ENCODE measurements at regions not wholly inside any gene's neighbourhood (a gene's known extent, or its start where the extent isn't known, plus 50 kb on each side); places are given as distances from the start of the nearest gene placed in this dataset.

DNA sequence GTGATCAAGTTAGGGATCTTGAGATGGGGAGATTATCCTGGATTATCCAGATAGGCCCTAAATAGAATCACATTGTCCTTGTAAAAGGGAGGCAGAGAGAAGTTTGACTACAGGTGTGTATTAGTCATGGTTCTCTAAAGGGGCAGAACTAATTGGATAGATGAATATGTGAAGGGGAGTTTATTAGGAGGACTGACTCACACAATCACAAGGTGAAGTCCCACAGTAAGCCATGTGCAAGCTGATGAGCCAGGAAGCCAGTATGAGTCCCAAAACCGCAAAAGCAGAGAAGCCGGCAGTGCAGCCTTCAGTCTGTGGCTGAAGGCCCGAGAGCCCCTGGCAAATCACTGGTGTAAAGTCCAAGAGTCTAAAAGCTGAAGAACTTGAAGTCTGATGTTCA is 275.8 kb downstream of the KCNS3 start:
- intact Hi-C loops (cut with micrococcal nuclease) = no loop called here

DNA sequence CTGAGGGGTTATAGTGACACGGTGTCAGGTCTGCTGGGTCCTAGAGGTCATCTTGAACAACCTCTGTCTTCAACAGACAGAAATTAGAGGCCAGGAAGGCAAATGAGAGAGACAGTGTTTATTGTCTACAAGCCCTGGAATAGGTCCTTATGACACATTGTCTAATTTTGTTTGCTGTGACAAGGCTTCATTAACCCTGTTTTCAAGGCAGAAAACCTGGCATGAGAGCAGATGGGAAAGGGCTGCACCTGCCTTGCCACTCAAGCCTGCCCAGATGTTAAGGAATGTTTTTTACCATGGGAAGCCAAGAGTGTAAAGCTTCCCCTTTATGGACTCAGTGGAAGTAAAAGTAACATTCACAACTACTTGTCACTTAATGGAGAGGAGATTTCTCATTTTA is 275.3 kb downstream of the KCNS3 start:
- intact Hi-C loops (cut with micrococcal nuclease) = no loop called here

DNA sequence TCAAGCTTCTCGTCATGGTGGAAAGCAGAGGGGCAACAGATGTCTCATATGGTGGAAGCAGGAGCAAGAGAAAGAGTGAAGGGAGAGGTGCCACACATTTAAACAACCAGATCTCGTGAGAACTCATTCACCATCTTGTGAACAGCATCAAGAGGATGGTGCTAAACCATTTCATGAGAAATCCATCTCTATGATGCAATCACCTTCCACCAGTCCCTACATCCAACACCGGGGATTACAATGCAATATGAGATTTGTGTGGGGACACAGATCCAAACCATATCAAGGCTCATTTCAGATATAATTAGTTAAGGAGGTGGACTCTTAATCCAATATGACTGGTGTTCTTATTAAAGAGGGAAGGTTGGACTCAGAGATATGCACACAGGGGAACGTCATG is 272.8 kb downstream of the KCNS3 start:
- intact Hi-C loops (cut with micrococcal nuclease) = no loop called here

DNA sequence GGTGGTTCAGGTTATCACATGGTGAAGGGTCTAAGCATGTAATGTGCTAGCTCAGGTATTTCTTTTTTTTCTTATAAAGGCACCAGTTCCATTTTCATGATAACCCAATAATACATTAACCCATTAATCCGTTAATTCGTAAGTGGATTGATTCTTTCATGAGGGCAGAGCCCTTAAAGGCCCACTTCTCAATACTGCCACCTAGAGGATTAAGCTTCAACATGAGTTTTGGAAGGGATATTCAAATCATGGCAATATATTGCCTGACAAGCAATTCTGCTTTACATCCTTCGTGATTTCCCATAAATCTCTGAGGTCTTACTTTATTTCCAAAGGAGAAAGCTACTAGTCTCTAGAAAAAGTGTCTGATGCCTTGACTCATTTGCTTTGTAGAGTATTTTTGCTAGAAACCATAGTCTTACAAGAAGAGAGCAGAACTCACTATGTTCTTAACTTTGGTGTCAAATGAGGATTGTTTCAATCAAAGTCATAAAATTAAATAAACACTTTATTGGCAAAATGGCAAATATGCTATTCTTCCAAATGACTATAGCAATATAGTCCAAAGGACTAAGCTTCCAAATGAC is 271.3 kb downstream of the KCNS3 start:
- intact Hi-C loops (cut with micrococcal nuclease) = loop anchor here (1.0 kb wide), 2 partner anchors 298 to 430 kb away; no protein-coding TSS in a partner anchor

DNA sequence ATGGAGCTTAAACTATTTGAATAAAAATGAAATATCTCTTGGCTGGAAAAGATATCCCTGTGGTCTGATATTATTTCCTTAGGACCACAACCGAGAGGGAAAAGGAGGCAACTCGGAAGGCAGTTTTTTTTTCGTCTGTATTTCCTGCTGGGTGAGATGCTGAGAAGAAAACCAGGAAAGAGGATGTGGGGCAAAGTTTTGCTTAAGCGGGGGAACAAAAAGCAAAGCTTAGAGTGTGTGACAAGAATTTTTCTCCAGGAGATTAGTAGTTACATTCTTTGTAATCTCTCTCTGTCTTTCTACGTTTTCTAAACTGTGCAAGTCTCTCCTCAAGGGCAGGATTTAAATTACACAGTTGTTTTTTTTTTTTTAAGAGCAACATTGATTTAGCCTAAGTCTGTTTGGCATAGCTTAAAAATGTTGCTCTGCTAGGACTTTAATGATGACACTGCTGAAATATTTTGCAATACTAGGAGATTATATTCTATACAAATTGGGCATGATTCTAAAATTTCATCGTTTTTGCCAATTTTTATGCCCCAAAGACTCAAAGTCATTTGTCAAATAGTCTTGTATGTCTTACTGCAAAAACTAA is 258.5 kb downstream of the KCNS3 start:
- intact Hi-C loops (cut with micrococcal nuclease) = no loop called here

DNA sequence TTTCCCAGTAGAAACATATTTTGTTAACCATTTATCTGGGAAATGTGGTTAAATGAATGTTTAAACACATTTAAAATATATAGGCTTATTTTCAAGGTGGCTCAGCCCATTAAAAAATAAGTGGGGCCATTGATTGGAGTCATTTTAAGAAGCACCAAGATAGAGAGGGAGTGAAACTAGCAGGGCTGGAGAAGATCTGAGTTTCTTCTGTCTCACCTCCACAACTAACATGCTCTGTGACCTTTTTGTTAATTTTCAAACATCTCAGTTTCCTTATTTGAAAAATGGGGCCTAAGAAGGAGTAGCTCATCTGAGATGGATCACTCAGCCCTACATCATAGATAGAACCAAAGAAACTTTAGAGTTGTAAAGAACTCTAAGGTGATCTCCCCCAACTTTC is 254.8 kb downstream of the KCNS3 start:
- intact Hi-C loops (cut with micrococcal nuclease) = no loop called here

DNA sequence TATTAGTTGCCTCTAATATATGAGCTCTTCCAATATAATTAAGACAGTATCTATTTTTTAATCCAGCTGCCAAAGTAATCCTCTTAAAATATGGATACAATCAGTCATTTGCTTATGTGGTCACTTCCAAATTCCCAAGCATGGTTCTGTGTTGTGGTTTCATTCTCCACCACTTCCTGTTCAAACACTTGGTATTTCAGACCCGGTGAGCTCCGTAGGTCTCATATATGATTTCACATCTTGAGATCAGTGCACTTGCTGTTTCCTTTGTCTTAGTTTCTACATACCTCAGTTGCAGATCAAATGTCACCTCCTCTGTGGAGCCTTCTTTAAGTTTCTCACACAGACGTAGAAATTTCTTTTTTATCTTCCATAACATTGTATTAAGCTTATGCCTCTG is 254.2 kb downstream of the KCNS3 start:
- intact Hi-C loops (cut with micrococcal nuclease) = no loop called here

DNA sequence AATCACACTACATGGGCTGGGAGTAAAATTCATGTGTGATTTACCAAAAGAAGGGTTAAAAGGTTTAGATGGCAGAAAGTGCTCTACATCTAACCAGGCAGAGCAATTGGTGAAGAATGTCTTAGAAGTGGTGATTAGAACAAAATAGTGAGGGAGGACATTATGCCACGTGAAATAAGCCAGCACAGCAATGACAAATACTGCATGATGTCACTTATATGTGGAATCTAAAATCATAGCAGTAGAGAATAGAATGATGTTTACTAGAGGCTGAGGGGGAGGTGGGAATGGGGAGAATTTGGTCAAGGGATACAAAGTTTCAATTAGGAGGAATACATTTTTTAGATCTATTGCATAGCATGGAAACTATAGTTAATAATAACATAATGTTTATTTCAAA is 253.3 kb downstream of the KCNS3 start:
- intact Hi-C loops (cut with micrococcal nuclease) = no loop called here

DNA sequence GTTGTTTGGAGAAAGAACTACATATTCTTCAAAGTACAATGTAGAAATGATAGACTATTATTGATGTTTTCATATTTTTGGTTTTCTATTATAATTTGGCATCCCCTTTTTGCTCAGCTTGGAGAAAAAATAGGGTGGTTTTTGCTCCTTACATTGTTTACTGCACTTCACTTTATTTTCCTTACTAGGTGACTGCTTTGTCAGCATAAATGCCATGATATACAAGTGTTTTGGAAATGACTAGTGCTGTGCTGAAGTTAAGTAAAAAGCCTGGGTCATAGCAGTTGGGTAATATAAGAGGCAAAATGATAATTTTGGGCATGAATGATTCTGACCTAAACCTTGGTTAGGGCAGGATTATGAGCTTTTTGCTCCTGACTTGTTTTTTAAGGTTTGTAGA is 250.9 kb downstream of the KCNS3 start:
- intact Hi-C loops (cut with micrococcal nuclease) = no loop called here

DNA sequence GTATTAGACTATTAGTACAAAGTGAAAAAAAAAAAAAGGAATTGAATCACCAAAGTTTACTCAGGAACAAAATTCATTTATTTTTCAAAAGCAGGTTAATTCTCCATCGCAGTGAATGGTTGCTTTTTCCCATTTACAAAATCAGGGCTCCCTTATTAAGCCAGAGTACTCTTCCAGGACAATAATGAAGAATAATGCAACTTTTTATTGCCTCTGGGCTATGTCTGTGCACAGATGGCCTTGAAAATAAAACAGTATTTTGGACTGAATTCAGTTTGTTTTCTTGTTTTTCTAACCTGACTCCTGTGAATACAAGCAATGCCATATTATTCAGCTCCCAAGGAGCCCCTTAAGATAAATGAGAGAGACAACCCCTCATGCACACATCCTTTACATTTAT is 246.8 kb downstream of the KCNS3 start:
- intact Hi-C loops (cut with micrococcal nuclease) = no loop called here

DNA sequence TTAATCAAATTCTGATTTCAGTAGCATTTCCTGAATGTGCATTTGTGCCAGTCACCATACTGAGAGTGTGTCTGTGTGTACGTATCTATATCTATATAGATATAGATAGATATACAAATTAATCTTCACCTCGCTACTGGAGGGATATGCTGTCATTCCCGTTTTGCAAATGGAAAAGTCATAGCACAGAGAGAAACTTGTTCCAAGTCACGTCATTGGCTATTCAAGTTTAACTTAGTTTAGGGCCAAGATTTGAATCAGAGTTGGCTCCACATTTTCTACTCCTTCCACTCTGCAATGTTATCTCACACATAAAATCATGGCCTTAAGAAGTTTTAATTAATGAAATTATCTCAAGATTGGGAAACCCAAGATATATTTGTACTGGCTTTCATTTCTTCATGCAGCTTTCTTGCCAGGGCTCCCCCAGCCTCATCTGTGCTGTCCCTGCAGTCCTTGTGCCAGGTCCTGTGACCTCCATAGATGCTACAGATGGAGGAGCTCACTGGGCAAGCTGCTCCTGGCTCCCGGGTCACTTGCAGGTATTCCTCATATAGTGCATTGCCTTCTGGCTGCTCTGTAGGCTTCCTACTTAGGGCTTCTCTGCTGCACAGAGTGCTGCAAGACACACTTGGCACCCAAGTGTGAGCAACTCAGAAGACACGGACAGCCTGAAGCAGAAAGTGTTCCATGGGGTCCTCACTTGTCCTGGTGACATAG is 245.8 kb downstream of the KCNS3 start:
- intact Hi-C loops (cut with micrococcal nuclease) = no loop called here

DNA sequence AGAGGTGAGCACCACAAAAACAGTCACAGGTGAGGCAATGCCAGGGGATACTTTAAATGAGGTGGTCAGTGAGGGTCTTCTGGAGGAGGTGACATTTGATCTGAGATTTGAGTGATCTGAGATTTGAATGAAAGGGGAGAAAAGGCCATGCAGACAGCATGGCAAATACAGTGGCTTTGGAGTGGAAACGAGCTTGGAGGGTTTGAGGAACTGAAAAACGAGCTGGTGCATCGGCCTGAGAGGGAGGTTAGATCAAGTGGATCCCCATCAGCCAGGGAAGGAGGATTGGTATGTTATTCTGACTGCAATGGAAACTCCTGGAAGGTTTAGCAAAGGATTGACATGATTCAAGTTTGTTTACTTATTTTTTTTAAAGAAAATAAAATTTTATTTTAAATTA is 245.1 kb downstream of the KCNS3 start:
- intact Hi-C loops (cut with micrococcal nuclease) = no loop called here

DNA sequence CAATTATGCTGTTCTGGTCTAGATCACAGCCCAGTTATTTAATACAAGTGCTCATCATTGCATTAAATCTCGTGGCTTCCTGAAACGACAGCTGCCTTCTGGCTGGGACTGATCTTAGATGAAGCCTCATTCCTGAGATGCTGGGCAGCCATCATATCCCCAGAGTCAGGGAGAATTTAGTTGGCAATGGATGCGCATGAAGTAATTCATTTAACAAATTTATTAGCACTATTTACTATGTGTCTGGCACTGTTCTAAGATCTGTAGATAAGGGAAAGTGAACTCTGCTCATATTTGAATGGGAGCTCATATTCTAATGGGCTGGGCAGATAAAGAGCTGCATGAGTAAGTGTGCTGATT is 244.7 kb downstream of the KCNS3 start:
- intact Hi-C loops (cut with micrococcal nuclease) = no loop called here

DNA sequence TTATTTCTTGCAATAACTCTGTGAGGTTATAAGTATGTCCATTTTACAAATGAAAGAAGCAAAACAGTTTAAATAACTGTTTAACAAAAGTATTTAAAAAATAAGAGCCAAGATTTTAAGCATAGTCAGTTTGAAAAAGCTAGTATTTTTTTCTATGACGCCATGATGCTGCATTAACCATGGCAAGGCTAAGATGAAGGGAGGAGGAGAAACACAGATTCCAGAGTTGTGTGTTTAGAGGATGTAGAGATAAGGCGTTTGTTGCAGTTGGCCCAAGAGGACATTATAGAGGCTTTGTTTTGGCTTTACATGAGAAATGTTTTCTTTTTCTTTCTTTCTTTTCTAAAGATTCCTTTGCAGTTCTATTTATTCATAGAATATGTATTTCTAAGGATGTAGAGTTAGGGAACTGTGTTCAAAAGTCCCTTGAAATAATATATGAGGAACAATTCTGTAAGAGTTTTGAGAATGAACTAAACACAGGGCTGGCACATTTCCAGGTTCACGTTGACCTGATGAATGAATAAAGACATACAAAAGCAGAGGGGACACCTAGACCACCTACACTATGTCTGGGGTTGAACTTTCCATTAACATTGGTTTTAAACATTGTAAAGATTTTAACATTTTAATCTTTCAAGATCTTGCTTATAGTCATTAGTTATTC is 244.2 kb downstream of the KCNS3 start:
- intact Hi-C loops (cut with micrococcal nuclease) = no loop called here

DNA sequence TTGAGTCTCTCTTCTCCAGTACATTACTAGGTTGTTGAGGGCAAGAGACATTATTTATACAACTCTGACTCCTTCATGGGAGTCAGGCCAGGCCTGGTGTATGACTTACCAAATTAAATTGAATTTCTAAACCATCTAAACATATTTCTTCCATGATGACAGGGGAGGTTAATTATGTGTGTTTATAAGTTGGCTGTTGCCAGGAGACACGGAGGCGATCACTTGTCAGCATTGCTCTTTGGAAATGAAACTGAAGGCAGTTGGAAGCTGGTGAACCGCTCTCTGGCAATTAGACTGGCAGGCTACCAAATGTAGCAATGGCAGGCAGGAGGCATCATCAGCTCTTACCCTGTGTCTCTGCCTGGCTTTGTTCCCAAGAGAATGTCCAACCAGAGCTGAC is 241.4 kb downstream of the KCNS3 start:
- intact Hi-C loops (cut with micrococcal nuclease) = no loop called here

DNA sequence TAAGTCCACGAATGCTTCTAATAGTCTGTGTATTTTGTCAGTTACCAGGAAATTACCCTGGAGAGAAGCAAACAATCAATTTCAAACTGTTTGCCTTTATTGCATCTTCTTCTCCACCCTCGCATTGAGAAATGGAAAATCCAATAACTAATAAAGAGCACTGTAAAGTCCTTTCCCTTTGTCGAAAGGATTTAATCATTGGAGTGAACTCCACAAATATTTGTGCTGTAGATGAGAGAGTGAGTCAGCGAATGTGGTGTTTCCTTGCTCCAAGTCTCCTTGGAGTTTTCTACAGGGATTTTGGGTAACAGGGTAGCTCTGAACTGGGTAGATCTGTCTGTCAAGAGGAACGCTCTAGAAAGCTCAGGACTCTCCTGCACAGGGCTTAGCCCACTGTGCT is 240.2 kb downstream of the KCNS3 start:
- intact Hi-C loops (cut with micrococcal nuclease) = no loop called here

DNA sequence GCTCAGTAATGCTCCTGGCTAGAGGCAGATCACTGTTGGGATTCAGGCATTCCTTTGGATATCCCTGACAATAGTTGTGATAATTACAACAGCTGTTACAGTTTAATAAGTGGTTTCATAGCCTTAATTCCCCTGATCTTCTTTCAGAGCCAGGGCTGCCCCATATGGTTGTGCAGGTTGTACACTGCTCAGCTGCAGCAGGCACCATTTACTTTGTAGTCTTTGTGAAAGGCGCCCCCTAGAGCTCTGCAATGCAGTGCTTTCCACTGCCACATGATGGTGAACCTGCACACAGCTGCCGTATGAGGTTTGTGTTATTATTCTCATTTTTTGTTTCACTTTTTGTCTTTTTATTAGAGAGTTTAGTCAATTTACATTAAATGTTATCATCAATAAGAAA is 239.1 kb downstream of the KCNS3 start:
- intact Hi-C loops (cut with micrococcal nuclease) = no loop called here

DNA sequence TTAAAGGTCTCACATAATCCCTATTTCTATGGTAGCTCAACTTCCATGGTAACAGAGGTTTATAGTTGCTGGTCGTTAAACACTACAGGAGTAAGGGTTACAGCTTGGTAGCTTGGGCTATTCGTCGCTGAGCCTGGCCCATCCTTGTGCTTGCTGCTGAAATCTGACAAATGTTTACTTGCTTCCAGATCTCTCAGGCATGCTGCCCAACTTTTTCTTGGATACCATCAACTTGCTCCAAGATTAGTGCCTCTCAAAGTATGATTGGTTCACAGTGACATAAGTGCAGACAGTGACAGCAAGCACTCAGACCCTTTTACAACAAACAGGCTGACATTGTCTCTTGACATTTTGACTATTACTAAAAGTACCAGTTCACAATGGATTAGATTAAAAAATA is 231.8 kb downstream of the KCNS3 start:
- intact Hi-C loops (cut with micrococcal nuclease) = no loop called here

DNA sequence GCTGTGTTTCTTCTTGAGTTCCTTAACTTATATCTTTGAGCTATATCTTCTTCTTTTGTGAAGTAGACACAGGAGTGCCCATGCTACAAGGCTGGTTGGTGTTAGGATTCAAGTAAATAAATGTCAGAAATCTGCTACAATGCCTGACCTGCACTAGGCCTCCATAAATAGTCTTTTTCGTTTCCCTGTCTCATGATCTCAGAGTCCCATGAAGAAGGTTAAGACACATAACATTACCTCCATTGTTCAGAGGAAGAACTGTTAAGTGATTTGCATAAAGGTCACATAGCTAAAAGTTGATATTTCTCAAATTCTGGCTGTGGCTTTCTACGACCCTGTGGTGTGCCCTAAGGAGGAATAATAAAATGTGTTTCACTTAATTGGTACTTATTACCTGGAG is 228.4 kb downstream of the KCNS3 start:
- intact Hi-C loops (cut with micrococcal nuclease) = no loop called here

DNA sequence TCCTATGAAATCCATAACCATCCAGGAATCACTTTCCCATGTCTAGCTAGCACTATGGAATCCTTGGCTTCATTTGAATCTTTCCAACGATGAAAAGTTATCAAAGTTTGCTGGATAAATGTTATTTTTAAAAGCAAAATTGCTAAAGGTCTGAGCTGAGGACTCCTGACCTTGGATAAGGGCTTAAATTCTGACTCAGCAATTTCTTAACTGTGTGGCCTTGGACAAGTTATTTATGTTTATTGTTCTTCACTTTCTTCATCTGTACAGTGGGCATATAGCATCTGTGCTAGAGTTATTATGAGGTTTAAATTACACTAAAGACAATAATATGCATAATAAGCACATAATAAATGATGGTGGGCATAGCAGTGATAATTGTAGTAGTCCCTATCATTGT is 227.5 kb downstream of the KCNS3 start:
- intact Hi-C loops (cut with micrococcal nuclease) = no loop called here

DNA sequence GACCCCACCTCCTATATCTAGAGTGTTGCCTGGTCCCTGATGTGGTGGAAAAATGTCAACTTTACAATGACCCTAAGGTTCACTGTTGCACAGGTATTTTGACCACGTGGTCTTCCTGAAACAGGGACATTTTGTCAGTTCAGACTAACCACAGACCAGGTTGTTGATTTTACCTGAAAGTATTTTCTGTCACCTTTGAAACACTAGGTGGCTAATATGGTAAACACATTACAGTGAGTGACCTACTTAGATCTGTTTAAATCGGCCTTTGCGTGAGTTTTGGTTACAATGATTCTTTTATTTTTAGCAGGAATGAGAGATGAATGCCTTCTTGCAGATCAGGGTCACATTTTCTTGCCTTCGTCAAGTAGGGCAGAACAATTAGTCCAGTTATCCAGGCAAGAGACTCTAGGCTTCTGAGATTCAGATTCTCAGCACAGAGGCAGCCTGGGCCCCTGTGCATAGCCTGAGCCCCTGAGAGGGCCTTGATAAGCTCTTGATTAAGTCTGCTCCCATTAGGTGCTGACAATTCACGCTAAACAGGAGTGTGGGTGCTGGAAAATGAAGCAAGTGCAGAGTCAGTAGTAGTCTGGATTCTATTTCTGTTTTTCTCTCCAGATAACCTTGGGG is 226.2 kb downstream of the KCNS3 start:
- intact Hi-C loops (cut with micrococcal nuclease) = no loop called here

DNA sequence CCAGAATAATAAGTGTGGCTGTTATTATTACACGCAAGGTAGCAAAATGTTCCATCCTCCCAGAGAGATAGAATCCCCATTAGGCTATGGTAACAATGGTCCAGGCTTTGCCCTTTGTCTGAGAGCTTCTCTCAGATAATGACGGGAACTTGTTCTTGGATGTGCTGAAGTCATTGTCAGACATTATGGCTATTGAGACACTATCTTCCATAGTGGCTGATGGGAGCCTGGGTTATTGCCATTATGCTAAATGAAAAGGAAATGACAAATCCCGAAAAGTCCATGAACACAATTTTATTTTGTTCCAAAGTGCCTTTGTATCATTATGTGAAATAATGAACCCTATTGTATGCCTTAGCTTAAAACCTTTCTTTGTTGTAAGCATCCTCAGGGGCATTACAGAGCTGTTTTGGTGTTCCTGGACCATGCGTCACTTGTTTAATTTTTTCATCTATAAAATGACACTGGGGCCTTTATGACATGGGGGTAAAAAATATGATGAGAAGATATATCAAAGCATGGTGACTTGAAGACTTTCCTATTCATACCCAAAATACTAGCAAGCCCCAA is 218.5 kb downstream of the KCNS3 start:
- intact Hi-C loops (cut with micrococcal nuclease) = no loop called here

Data from T-helper 2 cell treated with Interferon-gamma antibody and Interleukin-4, amounts not matched to agents 100 ng/mL and 5 ng/mL, for 36 hours (primary cell).